GM23248 (cell line): ENCODE measurements at regions not wholly inside any gene's neighbourhood (a gene's known extent, or its start where the extent isn't known, plus 50 kb on each side); places are given as distances from the start of the nearest gene placed in this dataset.

Source experiments
- EZH2 ChIP-seq: fragments of 200-600 bp; sonication (generic); IDR thresholded peaks from 2 replicates; pipeline ENCODE4 v1.6.1; 2018; ENCODE audit warnings: antibody characterized with exemption, mild to moderate bottlenecking; ENCODE audit not compliant: insufficient read depth, poor library complexity, severe bottlenecking
- EZH2phosphoT487 ChIP-seq: fragments of 200-600 bp; sonication (generic); IDR thresholded peaks from 2 replicates; pipeline ENCODE4 v1.6.1; 2018; ENCODE audit warnings: antibody characterized with exemption, moderate library complexity, mild to moderate bottlenecking, low read depth; ENCODE audit not compliant: insufficient read depth

- no peak for TF ChIP-seq EZH2
- no peak for TF ChIP-seq EZH2phosphoT487
Observed at GRCh38 chr4:213971-214370, 89.7 kb downstream of the ZNF718 start.
